HepG2 (cell line): ENCODE measurements at regions not wholly inside any gene's neighbourhood (a gene's known extent, or its start where the extent isn't known, plus 50 kb on each side); places are given as distances from the start of the nearest gene placed in this dataset.

ENCODE experiments used
- ATAC-seq: fragments of 200-7000 bp; cut with Tn5 transposase; 3 replicates; pipeline ENCODE4 v1.9.1; 2020; ENCODE audit warnings: mild to moderate bottlenecking, moderate library complexity
- BruUV-seq: library from RNA; stranded (reverse); fragments of 400-500 nt; replicated peaks from 2 replicates; lab custom pipeline; 2021; lab: Mats Ljungman, UMichigan
- CTCF ChIA-PET: fragments of 300-600 bp; formaldehyde crosslinking; extraction: SDS; loops from one replicate; lab custom pipeline; 2021; ENCODE audit warnings: low total read pairs, inconsistent platforms, low intra/inter-chr PET ratio; lab: Yijun Ruan, JAX
- POLR2A ChIA-PET: fragments of 350-600 bp; sonication (Branson Sonifier 250); formaldehyde crosslinking; loops from one replicate; lab custom pipeline; 2020; ENCODE audit warnings: antibody characterized with exemption, inconsistent platforms; lab: Yijun Ruan, JAX
- DNase-seq: peaks from one replicate; pipeline ENCODE4 v3.0.0-alpha.2; 2015; ENCODE audit warnings: low spot score
- FAIRE-seq: peaks from 3 replicates; lab custom pipeline; 2011; peaks lifted over from hg19 to GRCh38; lab: Jason Lieb, UNC
- H2AFZ ChIP-seq: one replicate; pipeline ENCODE4 v1.6.1; 2011; ENCODE audit warnings: low read length, inconsistent platforms
- H3K27ac ChIP-seq: fragments of 300-600 bp; 3 replicates; pipeline ENCODE4 v1.8.0; 2011; ENCODE audit warnings: mixed run types, mild to moderate bottlenecking, mixed read lengths, low read length, inconsistent platforms; ENCODE audit not compliant: insufficient read depth; ENCODE audit errors: extremely low read length
- H3K27me3 ChIP-seq, 2 experiments: fragments of 200-600 bp in 1 of 2; 2 replicates in 1 of 2; 3 replicates in 1 of 2; pipeline versions ENCODE4 v1.6.0 to v1.8.0; 2011; ENCODE audit warnings: low read length in 2 of 2, mild to moderate bottlenecking in 2 of 2, moderate library complexity in 2 of 2, inconsistent platforms in 1 of 2; ENCODE audit not compliant: insufficient read depth in 2 of 2, control insufficient read depth in 1 of 2
- H3K36me3 ChIP-seq, 2 experiments: fragments of 200-600 bp in 1 of 2; replicated peaks in 1 of 2; 2 replicates in 1 of 2; 3 replicates in 1 of 2; pipeline versions ENCODE4 v1.5.1 to v1.8.0; 2011; ENCODE audit warnings: low read length in 2 of 2, inconsistent platforms in 1 of 2; ENCODE audit not compliant: insufficient read depth in 2 of 2, control insufficient read depth in 1 of 2
- H3K4me1 ChIP-seq: 2 replicates; pipeline ENCODE4 v1.5.1; 2012; ENCODE audit warnings: low read length, inconsistent platforms; ENCODE audit not compliant: insufficient read depth
- H3K4me2 ChIP-seq: 2 replicates; pipeline ENCODE4 v1.6.0; 2011; ENCODE audit warnings: low read depth, low read length, inconsistent platforms
- H3K4me3 ChIP-seq, 3 experiments: fragments of 200-600 bp in 1 of 3; sonication (generic), shearing (Covaris generic) in 1 of 3; replicated peaks in 1 of 3; 2 replicates each; pipeline ENCODE4 v1.5.1; 2011 to 2016; ENCODE audit warnings: low read length in 3 of 3, inconsistent platforms in 2 of 3, low read depth in 2 of 3, mild to moderate bottlenecking in 2 of 3, control low read depth in 1 of 3, mixed read lengths in 1 of 3; ENCODE audit not compliant: insufficient read depth in 1 of 3
- H3K79me2 ChIP-seq: one replicate; pipeline ENCODE4 v1.6.1; 2011; ENCODE audit warnings: low read length, inconsistent platforms; ENCODE audit not compliant: insufficient read depth
- H3K9ac ChIP-seq: 2 replicates; pipeline ENCODE4 v1.6.0; 2011; ENCODE audit warnings: mild to moderate bottlenecking, low read depth, low read length, inconsistent platforms; ENCODE audit not compliant: insufficient read depth
- H3K9me3 ChIP-seq: 2 replicates; pipeline ENCODE4 v1.5.1; 2012; ENCODE audit warnings: mild to moderate bottlenecking, low read length
- H4K20me1 ChIP-seq: 2 replicates; pipeline ENCODE4 v1.6.0; 2011; ENCODE audit warnings: inconsistent platforms, mild to moderate bottlenecking, low read length, moderate library complexity; ENCODE audit not compliant: insufficient read depth
- MEIS1 ChIP-seq: sonication (generic); formaldehyde crosslinking; IDR thresholded peaks from 2 replicates; pipeline ENCODE4 v1.9.0; 2021; ENCODE audit warnings: mild to moderate bottlenecking, missing genetic modification reagents, moderate library complexity, borderline replicate concordance
- SRF ChIP-seq: IDR thresholded peaks from 2 replicates; pipeline ENCODE4 v1.6.1; 2011; ENCODE audit warnings: mild to moderate bottlenecking, low read depth, low read length, moderate library complexity
- ZFP82 ChIP-seq: sonication (generic); formaldehyde crosslinking; IDR thresholded peaks from 2 replicates; pipeline ENCODE4 v1.5.1; 2020; ENCODE audit warnings: mild to moderate bottlenecking, missing genetic modification reagents, borderline replicate concordance
- WGBS: methylation state at CpG from one replicate; pipeline ENCODE4 v1.1.6; 2017; ENCODE audit warnings: low lambda C conversion rate; 5-methylcytosine and 5-hydroxymethylcytosine counted together
- in situ Hi-C: cut with HindIII; loops from 2 replicates; pipeline ENCODE4 v1.10.0; 2017; ENCODE audit warnings: low pct_unique_long_range_greater_than_20kb; ENCODE audit not compliant: extremely low pct_ligation_motif_present
- intact Hi-C: fragments of 100-400 bp; cut with micrococcal nuclease; formaldehyde crosslinking; loops from one replicate; pipeline ENCODE4 v1.10.0; 2022; ENCODE audit not compliant: unreplicated experiment
- TF ChIP-seq, protein P1 (sequence below): sonication (generic); formaldehyde crosslinking; conservative IDR thresholded peaks from 2 replicates; pipeline ENCODE4 v1.4.0; 2020; ENCODE audit warnings: missing genetic modification reagents
- TF ChIP-seq, protein P2 (sequence below): IDR thresholded peaks from 2 replicates; pipeline ENCODE4 v1.6.1; 2016; ENCODE audit warnings: missing compliant biosample characterization, missing genetic modification reagents, borderline replicate concordance

- TF ChIP-seq, protein P1, sequence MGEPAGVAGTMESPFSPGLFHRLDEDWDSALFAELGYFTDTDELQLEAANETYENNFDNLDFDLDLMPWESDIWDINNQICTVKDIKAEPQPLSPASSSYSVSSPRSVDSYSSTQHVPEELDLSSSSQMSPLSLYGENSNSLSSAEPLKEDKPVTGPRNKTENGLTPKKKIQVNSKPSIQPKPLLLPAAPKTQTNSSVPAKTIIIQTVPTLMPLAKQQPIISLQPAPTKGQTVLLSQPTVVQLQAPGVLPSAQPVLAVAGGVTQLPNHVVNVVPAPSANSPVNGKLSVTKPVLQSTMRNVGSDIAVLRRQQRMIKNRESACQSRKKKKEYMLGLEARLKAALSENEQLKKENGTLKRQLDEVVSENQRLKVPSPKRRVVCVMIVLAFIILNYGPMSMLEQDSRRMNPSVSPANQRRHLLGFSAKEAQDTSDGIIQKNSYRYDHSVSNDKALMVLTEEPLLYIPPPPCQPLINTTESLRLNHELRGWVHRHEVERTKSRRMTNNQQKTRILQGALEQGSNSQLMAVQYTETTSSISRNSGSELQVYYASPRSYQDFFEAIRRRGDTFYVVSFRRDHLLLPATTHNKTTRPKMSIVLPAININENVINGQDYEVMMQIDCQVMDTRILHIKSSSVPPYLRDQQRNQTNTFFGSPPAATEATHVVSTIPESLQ (CRISPR knock-in tag): no peak
- TF ChIP-seq, protein P2, sequence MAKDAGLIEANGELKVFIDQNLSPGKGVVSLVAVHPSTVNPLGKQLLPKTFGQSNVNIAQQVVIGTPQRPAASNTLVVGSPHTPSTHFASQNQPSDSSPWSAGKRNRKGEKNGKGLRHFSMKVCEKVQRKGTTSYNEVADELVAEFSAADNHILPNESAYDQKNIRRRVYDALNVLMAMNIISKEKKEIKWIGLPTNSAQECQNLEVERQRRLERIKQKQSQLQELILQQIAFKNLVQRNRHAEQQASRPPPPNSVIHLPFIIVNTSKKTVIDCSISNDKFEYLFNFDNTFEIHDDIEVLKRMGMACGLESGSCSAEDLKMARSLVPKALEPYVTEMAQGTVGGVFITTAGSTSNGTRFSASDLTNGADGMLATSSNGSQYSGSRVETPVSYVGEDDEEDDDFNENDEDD: no peak
- no peak for TF ChIP-seq SRF
Measured at GRCh38 chr6:149266659-149267058, 50.9 kb upstream of the TAB2 start (continued).

- DNase-seq (no peak), ATAC-seq (no peak), FAIRE-seq (no peak)
- in situ Hi-C loops (no loop called here), intact Hi-C loops (no loop called here)
- H3K9ac ChIP-seq: no peak overlapping the region
- no peak overlapping the region for H2AFZ ChIP-seq
- H3K36me3 ChIP-seq: no peaks in the 10 kb centered on the region
- H4K20me1 ChIP-seq: no peaks in the 10 kb centered on the region
- BruUV-seq: no TSS peak
- no peaks in the 10 kb centered on the region for H3K4me1 ChIP-seq
- H3K4me3 ChIP-seq: no peak overlapping the region
- WGBS: 18% methylated on average over 3 of the region's 3 CpGs
- H3K9me3 ChIP-seq: no peaks in the 10 kb centered on the region
- ChIA-PET CTCF (no interaction called here), POLR2A (no interaction called here)
- peaks cover 0 to 42% of the 10 kb centered on the region in 2 experiments; a peak in 4 of 5 replicates for H3K27me3 ChIP-seq
- H3K79me2 ChIP-seq: no peaks in the 10 kb centered on the region
- TF ChIP-seq ZFP82 (CRISPR knock-in tag) (no peak), MEIS1 (CRISPR knock-in tag) (no peak)
- no peak overlapping the region for H3K27ac ChIP-seq
- no peak overlapping the region for H3K4me2 ChIP-seq
Measured at GRCh38 chr6:149267072-149267471, 50.4 kb upstream of the TAB2 start.
